HUDEP-2 (cell line): ENCODE measurements at regions not wholly inside any gene's neighbourhood (a gene's known extent, or its start where the extent isn't known, plus 50 kb on each side); places are given as distances from the start of the nearest gene placed in this dataset.

Experiments used
- DNase-seq, 76 experiments: peaks; one replicate each; lab custom pipeline; 2025; ENCODE audit not compliant: unreplicated experiment in 76 of 76; lab: John Stamatoyannopoulos, UW

- DNase-seq: no peak
Observed at GRCh38 chr6:45830441-45831139, 185.1 kb downstream of the CLIC5 start.

- no peak for DNase-seq
Observed at GRCh38 chr6:45829873-45830272, 185.8 kb downstream of the CLIC5 start.

- no peak for DNase-seq
Observed at GRCh38 chr6:45827952-45828530, 187.6 kb downstream of the CLIC5 start.

GRCh38 chr6:45822873-45823272, 192.8 kb downstream of the CLIC5 start:
- DNase-seq: no peak

GRCh38 chr6:45822246-45822812, 193.3 kb downstream of the CLIC5 start:
- DNase-seq: no peak

- DNase-seq: no peak
Observed at GRCh38 chr6:45818655-45819054, 197.0 kb downstream of the CLIC5 start.

- DNase-seq: no peak
Observed at GRCh38 chr6:45816674-45817297, 198.9 kb downstream of the CLIC5 start.

GRCh38 chr6:45815466-45816125, 200.1 kb downstream of the CLIC5 start:
- DNase-seq: no peak

GRCh38 chr6:45814772-45815171, 200.9 kb downstream of the CLIC5 start:
- DNase-seq: no peak

- no peak for DNase-seq
Observed at GRCh38 chr6:45813943-45814342, 201.7 kb downstream of the CLIC5 start.

- no peak for DNase-seq
Observed at GRCh38 chr6:45812922-45813321, 202.7 kb downstream of the CLIC5 start.

- DNase-seq: no peak
Observed at GRCh38 chr6:45808917-45809316, 206.7 kb downstream of the CLIC5 start.

GRCh38 chr6:45808042-45808645, 207.5 kb downstream of the CLIC5 start:
- DNase-seq: no peak

- DNase-seq: no peak
Observed at GRCh38 chr6:45807311-45808041, 208.2 kb downstream of the CLIC5 start.

- DNase-seq: no peak
Observed at GRCh38 chr6:45806172-45806571, 209.5 kb downstream of the CLIC5 start.

- no peak for DNase-seq
Observed at GRCh38 chr6:45803071-45803470, 212.6 kb downstream of the CLIC5 start.

- no peak for DNase-seq
Observed at GRCh38 chr6:45801471-45802289, 214.0 kb downstream of the CLIC5 start.

- no peak for DNase-seq
Observed at GRCh38 chr6:45800911-45801310, 214.7 kb downstream of the CLIC5 start.

- DNase-seq: no peak
Observed at GRCh38 chr6:45795678-45796077, 220.0 kb downstream of the CLIC5 start.
